NB4 (cell line): ENCODE measurements at regions not wholly inside any gene's neighbourhood (a gene's known extent, or its start where the extent isn't known, plus 50 kb on each side); places are given as distances from the start of the nearest gene placed in this dataset.

Experiments
- MYC ChIP-seq: IDR thresholded peaks from 2 replicates; pipeline ENCODE4 v1.6.1; 2011; ENCODE audit warnings: low read depth, low read length
- POLR2A ChIP-seq: IDR thresholded peaks from 2 replicates; pipeline ENCODE4 v1.6.1; 2011; ENCODE audit warnings: mild to moderate bottlenecking; ENCODE audit not compliant: insufficient read length; ENCODE audit errors: extremely low read depth
- TF ChIP-seq, protein P1 (sequence below): IDR thresholded peaks from one replicate; pipeline ENCODE4 v1.5.1; 2012; ENCODE audit warnings: low read depth, low read length
- TF ChIP-seq, protein P2 (sequence below): IDR thresholded peaks from 2 replicates; pipeline ENCODE4 v1.6.1; 2011; ENCODE audit warnings: low read depth, low read length

GRCh38 chr14:76933515-76933914 lies 95.0 kb downstream of the IRF2BPL start:
- TF ChIP-seq, protein P1, sequence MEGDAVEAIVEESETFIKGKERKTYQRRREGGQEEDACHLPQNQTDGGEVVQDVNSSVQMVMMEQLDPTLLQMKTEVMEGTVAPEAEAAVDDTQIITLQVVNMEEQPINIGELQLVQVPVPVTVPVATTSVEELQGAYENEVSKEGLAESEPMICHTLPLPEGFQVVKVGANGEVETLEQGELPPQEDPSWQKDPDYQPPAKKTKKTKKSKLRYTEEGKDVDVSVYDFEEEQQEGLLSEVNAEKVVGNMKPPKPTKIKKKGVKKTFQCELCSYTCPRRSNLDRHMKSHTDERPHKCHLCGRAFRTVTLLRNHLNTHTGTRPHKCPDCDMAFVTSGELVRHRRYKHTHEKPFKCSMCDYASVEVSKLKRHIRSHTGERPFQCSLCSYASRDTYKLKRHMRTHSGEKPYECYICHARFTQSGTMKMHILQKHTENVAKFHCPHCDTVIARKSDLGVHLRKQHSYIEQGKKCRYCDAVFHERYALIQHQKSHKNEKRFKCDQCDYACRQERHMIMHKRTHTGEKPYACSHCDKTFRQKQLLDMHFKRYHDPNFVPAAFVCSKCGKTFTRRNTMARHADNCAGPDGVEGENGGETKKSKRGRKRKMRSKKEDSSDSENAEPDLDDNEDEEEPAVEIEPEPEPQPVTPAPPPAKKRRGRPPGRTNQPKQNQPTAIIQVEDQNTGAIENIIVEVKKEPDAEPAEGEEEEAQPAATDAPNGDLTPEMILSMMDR = no peak
- TF ChIP-seq, protein P2, sequence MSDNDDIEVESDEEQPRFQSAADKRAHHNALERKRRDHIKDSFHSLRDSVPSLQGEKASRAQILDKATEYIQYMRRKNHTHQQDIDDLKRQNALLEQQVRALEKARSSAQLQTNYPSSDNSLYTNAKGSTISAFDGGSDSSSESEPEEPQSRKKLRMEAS = no peak
- TF ChIP-seq POLR2A (no peak), MYC (no peak)
